Kidney epithelial cell (primary cell): ENCODE measurements at regions not wholly inside any gene's neighbourhood (a gene's known extent, or its start where the extent isn't known, plus 50 kb on each side); places are given as distances from the start of the nearest gene placed in this dataset.

Experiments
- DNase-seq: peaks from one replicate; pipeline ENCODE4 v3.0.0-alpha.2; 2010; ENCODE audit warnings: low read depth
- H3K27me3 ChIP-seq: 2 replicates; pipeline ENCODE4 v1.6.0; 2011; ENCODE audit warnings: low read length; ENCODE audit not compliant: control insufficient read depth, insufficient read depth
- H3K36me3 ChIP-seq: 2 replicates; pipeline ENCODE4 v1.5.1; 2011; ENCODE audit warnings: low read length; ENCODE audit not compliant: control insufficient read depth, insufficient read depth
- H3K4me3 ChIP-seq: 2 replicates; pipeline ENCODE4 v1.5.1; 2011; ENCODE audit warnings: low read depth, mild to moderate bottlenecking, control low read depth, low read length
- TF ChIP-seq, protein P1 (sequence below): IDR thresholded peaks from 2 replicates; pipeline ENCODE4 v1.5.1; 2011; ENCODE audit warnings: mild to moderate bottlenecking, moderate library complexity, low read length, control low read depth, inconsistent platforms; ENCODE audit not compliant: insufficient read depth, poor library complexity, severe bottlenecking

DNA sequence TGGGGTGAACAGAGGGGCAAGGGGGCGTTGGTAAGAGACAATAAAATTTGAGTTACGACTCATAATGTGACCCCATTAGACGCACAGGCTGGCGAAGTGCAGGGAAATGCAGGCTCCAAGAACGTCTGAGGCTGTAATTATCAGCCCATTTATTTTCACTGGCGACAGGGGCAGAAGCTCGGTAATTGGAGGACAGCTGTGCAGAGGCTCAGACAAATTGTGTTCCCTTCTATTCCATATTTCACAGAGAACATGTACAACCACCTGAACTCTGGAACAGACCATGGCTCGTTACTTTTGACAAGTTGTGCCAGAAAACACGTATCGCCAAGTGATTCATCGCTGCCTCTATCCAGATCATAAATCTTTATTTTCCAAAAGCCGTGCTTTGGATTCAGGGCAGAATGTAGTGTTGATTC is 137.3 kb upstream of the FRMD4A start:
- TF ChIP-seq, protein P1, sequence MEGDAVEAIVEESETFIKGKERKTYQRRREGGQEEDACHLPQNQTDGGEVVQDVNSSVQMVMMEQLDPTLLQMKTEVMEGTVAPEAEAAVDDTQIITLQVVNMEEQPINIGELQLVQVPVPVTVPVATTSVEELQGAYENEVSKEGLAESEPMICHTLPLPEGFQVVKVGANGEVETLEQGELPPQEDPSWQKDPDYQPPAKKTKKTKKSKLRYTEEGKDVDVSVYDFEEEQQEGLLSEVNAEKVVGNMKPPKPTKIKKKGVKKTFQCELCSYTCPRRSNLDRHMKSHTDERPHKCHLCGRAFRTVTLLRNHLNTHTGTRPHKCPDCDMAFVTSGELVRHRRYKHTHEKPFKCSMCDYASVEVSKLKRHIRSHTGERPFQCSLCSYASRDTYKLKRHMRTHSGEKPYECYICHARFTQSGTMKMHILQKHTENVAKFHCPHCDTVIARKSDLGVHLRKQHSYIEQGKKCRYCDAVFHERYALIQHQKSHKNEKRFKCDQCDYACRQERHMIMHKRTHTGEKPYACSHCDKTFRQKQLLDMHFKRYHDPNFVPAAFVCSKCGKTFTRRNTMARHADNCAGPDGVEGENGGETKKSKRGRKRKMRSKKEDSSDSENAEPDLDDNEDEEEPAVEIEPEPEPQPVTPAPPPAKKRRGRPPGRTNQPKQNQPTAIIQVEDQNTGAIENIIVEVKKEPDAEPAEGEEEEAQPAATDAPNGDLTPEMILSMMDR: no peak
- H3K27me3 ChIP-seq: no peaks in the 10 kb centered on the region
- H3K4me3 ChIP-seq: no peak overlapping the region
- peak; percentile 59 for DNase-seq
- H3K36me3 ChIP-seq: no peaks in the 10 kb centered on the region

DNA sequence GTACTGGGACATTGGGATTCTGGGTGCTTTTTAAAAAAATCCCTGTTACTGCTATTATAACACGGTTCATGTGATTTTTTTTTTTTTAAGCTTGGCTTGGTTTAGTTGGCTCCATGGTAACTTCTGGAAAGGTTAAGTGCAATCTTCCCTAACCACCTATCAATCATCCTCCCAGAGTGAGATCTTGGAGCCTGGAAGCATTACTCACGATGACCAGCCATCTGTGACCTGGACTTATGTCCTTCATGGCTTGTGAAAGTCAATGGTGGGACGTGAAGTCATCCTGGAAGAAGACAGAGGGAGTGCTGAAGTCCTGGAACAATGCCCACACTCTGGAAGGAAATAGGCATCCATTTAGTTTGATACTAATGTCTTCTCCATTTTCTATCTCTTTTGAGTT is 135.5 kb upstream of the FRMD4A start:
- DNase-seq: peak; percentile 98
- TF ChIP-seq, protein P1: no peak

DNA sequence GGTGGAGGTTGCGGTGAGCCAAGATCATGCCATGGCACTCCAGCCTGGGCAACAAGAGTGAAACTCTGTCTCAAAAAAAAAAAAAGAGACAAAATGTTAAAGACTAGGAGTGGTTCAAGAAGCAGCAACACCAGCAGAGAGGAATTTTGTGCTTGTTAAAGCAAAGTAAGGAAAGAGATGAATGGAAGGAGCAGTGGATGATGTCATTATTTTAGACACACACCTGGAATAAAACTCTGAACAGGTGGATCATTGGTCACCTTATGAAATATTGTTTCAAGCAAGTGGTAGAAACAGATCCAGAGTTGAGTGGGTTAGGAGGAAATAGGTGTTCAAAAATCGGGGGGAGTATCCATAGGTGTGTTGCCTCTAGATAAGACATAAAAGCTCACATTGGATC is 129.7 kb upstream of the FRMD4A start:
- H3K27me3 ChIP-seq: no peaks in the 10 kb centered on the region
- no peak overlapping the region for H3K4me3 ChIP-seq
- no peaks in the 10 kb centered on the region for H3K36me3 ChIP-seq
- DNase-seq: no peak
- TF ChIP-seq, protein P1: no peak

More for the DNA sequence above, 135.5 kb upstream of the FRMD4A start:
- H3K27me3 ChIP-seq: no peaks in the 10 kb centered on the region
- H3K36me3 ChIP-seq: no peaks in the 10 kb centered on the region
- no peak overlapping the region for H3K4me3 ChIP-seq

DNA sequence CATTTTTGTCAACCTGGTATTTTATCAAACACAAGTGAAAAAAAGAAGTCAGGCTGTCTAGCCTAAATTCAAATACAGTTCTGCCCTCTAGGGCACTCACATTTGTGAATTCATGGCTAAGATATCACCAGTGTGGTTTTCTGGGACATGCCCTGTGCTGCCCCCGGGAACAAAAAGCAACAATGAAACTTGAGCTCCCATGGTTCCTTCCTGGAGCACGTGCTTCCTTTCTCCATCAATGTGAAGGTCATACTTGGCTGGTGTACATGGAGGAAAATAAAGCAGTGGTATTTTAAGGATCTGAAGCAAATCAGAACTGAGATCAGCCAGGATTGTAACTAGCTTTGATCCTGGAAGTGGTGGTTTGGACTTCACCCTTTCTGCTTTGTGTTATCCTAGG is 128.9 kb upstream of the FRMD4A start:
- H3K36me3 ChIP-seq: no peaks in the 10 kb centered on the region
- no peaks in the 10 kb centered on the region for H3K27me3 ChIP-seq
- no peak for DNase-seq
- no peak overlapping the region for H3K4me3 ChIP-seq
- TF ChIP-seq, protein P1: no peak

DNA sequence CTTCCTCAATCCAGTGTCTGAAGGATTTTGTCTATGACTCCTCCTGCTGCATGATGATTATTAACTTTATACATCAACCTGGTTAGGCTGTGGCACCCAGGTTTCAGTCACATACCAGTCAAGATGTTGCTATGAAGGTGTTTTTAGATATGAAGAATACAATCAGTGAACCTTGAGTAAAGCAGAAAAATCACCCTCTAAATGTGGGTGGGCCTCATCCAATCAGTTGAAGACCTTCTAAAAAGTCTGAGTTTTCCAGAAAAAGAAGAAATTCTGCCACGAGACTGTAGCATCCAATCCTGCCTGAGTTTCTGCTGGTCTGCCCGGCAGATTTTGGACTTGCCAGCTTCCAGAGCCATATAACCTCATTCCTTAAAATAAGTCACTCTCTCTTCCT is 126.1 kb upstream of the FRMD4A start:
- DNase-seq: no peak
- Histone ChIP-seq H3K36me3 (no peaks in the 10 kb centered on the region), H3K27me3 (no peaks in the 10 kb centered on the region), H3K4me3 (no peak overlapping the region)
- TF ChIP-seq, protein P1: no peak

DNA sequence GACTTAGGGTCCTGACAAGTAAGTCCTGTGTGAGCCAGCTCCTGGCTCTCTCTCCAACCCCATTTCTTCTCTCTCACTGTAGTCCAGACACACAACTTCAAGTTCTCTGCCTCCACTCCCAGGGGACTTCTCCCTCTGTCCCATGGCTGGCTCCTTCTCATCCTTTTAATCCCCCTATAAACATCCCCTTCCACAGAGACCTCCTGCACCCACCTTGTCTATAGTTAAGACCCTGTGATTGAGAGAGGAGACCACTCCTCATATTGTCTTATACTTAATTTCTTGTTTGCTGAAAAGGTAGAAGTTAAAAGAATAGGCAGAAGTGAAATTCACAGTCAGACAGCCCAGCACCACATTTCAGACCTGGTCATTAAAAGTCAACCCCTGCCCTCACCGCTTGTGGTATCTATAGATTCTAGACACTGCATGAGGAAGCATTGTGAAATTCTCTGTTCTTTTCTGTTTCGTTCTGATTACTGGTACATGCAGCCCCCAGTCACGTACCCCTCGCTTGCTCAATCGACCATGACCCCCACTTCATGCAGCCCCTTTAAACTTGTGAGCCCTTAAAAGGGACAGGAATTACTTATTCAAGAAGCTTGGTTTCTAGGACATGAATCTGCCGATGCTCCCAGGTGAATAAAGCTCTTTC is 125.6 kb upstream of the FRMD4A start:
- DNase-seq: no peak
- no peaks in the 10 kb centered on the region for H3K27me3 ChIP-seq
- no peaks in the 10 kb centered on the region for H3K36me3 ChIP-seq
- no peak overlapping the region for H3K4me3 ChIP-seq
- TF ChIP-seq, protein P1: no peak
